NCI-H226 (cell line): ENCODE measurements at regions not wholly inside any gene's neighbourhood (a gene's known extent, or its start where the extent isn't known, plus 50 kb on each side); places are given as distances from the start of the nearest gene placed in this dataset.
"Not testable (repeated sequence)": the region's sequence is repeated elsewhere in the genome, so short reads cannot be mapped to it uniquely, and the experiment has no call there.

Experiments
- DNase-seq: peaks from one replicate; pipeline ENCODE4 v3.0.0-alpha.2; 2015

DNA sequence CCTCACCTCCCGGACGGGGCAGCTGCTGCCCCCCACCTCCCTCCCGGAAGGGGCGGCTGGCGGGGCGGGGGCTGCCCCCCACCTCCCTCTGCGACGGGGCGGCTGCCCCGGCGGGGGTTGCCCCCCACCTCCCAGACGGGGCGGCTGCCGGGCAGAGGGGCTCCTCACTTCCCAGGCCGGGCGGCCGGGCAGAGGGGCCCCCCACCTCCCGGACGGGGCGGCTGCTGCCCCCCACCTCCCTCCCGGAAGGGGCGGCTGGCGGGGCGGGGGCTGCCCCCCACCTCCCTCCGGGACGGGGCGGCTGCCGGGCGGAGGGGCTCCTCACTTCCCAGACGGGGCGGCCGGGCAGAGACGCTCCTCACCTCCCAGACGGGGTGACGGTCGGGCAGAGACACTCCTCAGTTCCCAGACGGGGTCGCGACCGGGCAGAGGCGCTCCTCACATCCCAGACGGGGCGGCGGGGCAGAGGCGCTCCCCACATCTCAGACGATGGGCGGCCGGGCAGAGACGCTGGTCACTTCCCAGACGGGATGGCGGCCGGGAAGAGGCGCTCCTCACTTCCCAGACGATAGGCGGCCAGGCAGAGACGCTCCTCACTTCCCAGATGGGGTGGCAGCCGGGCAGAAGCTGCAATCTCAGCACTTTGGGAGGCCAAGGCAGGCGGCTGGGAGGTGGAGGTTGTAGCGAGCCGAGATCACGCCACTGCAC lies 1218.8 kb downstream of the GATA3 start:
- DNase-seq: not testable (repeated sequence)

DNA sequence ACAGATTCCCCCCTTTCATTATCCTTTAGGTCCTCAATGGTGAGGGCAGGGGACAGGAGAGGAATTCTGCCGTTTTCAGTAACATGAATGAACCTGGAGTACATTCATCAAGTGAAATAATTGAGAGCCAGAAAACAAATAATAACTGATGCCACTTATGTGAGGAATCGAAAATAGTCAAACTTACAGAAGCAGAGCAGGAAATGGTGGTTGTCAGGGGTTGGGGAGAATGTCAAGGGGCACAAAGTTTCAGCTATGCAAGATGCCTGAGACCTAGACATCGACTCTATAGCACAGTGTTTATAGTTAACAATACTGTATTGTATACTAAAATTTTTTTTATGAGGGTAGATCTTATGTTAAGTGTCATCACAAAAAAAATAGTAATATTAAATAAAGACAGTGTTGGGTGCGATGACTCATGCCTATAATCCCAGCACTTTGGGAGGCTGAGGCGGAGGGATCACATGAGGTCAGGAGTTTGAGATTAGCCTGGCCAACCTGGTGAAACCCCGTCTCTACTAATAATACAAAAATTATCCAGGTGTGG lies 1219.8 kb downstream of the GATA3 start:
- no peak for DNase-seq

DNA sequence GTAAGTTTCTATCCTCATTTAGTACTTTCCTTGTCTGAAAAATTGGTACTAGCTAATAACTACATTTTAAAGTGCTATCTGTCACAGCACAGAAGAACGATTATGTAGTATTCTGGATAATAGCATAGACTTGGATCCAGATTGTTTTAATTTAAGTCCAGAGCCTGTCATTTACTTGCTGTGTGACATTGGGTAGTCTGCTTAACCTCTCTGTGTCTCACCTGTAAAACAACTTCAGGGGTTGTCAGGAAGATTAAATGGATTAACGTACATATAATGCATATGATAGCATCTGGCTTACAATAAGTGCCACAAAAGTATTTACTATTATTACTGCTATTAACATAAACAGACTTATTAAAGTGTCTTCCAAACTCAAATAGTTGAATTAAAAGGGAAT lies 1221.4 kb downstream of the GATA3 start:
- DNase-seq: no peak

DNA sequence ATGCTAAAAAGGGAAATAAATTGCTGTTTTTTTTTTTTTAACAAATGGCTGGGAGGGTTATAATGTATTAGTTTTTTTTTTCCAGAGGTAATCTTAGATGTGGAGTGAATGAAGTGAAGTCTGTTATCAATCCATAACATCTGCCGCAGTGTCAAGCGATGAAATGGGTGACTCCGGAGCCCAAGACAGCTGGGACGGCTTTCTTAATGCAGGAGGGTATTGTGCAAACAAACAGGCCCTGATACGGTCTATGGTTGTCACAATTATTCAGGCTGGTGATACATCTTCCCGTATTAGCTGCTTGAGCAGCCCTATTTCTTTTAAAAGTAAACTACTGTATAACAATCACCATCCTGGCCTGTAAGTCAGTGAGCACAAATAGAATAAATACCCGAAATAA lies 1231.2 kb downstream of the GATA3 start:
- DNase-seq: no peak

- DNase-seq: no peak
Measured at GRCh38 chr10:9289811-9290210, 1235.3 kb downstream of the GATA3 start.

DNA sequence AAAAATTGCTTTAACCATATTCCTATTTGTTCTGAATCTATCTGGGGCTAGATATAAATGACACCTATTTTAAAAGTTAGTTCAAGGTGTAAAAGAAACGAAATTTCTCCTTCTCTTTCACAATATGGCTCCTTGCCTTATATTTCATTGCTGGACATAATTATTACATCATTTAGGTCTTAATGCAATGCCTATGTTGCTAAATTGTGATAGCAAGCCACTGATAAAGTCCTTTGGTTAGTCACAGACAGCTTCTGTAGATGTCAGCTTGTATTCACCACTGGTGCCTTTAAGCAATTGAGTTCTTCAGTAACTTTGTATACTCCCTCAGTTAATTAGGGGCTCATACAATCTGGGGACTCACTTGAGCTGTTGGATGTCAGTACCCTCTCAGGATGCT lies 1236.6 kb downstream of the GATA3 start:
- no peak for DNase-seq

DNA sequence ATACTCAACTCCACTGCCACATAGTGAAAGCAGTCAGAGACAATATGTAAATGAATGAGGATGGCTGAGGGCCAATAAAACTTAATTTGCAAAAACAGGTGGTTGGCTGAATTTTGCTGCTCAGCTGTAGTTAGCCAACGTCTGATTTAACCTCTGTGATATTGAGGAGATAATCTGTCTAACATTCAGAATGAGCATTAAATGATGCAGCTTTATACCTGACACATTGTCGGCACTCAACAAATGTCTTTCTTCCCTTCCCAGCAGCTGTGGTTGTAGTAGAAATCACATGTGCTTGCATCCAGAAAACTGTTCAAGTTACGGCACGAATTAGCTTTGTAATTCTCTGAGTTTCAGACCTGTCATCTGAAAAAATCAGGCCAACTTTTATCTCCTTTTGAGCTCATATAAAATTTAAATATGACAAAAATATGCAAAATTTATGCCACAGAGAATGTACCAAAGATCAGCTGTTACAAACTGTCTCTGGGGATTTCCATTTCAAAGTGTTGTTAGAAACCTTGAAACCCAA lies 1239.7 kb downstream of the GATA3 start:
- DNase-seq: no peak

DNA sequence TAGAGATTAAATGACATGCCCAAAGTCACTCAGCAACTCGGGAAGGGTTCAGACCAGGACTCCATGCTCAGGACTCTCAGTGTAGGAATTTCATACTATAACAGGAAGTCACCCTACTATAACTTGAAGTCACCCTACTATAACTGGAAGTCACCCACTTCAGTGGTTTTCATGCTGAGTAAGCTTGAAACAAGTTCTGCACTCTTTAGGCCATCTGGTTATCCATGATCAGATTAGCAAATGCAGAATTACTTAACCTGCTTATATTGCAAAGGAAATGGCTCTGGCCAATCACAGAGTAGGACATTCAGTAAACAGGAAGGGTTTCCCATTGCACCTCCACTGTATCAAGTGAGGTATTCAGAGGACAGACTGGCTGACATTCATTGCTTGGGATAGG lies 1240.4 kb downstream of the GATA3 start:
- DNase-seq: no peak

DNA sequence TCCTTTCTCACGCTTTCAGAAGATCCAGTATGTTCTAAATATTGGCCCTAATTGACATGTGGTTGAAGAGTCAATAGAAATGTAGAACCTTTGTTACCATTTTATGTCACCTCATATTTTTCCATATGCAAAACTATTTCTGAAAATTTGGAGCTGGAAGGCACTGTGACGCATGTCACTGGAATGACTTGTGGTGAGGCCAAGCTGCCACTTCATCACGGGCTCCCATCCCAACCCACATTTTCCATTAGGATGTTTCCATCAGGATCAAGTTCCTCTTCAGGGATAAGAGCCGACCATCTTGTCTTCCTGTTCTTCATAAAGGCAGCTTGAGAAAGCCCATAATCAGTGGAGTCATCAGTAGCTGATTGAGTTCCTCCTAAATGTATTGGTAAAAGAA lies 1241.7 kb downstream of the GATA3 start:
- DNase-seq: no peak

DNA sequence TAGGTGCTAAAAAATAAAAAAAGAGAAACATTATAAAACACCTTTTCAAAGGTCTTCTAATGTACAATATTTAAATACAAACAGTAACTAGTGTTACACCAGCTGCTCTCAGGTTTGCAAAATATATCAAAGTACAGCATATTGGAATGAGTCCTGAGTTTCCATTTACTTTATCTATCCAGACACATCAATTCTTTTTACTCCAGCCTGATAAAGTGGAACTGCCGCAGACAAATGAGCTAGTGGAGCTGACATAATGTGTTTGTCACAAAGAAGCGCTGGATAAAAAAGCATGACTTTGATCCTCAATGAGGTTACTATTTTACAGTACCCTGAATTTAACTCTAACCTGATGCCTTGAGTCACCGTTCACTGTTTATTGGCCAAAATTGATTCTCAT lies 1243.1 kb downstream of the GATA3 start:
- no peak for DNase-seq

DNA sequence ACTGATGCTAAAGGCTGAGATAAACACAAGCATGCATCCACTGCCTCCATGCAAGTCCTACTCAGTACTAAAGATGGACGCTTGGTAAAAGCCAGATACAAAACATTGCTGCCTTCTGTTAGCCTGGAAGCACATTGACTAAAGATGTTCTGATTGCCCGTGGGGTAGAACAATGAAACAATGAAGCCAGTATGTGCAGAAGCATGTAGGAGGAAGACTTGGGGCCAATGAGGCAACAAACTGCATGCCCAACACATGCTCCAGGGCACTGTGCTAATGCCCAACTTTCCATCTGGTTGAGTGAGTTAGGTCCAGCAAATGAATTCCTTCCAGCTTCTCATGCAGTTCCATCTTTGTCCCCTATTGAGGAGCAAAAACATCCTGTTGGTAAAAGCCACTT lies 1245.5 kb downstream of the GATA3 start:
- DNase-seq: no peak

DNA sequence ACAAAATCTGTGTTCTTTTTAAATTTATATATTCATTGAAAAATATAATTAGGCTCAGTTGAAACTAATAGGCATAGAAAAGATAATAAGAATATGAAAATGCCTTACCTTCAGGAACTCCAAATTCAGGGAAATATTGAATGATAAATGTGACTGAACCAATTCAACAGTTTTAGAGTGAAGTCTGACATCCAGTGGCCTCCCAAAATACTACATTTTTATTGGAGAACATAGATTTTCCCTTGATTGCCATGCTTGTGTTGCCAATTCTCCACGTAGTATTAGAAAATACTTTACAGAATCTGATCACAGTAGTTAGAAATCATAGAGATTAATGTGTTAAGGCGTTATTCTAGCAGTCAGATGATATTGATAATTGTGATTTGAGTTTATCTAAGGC lies 1246.7 kb downstream of the GATA3 start:
- DNase-seq: no peak

- no peak for DNase-seq
Measured at GRCh38 chr10:9301554-9301953, 1247.1 kb downstream of the GATA3 start.

- DNase-seq: peak; percentile 16
Measured at GRCh38 chr10:9302140-9302746, 1247.8 kb downstream of the GATA3 start.

DNA sequence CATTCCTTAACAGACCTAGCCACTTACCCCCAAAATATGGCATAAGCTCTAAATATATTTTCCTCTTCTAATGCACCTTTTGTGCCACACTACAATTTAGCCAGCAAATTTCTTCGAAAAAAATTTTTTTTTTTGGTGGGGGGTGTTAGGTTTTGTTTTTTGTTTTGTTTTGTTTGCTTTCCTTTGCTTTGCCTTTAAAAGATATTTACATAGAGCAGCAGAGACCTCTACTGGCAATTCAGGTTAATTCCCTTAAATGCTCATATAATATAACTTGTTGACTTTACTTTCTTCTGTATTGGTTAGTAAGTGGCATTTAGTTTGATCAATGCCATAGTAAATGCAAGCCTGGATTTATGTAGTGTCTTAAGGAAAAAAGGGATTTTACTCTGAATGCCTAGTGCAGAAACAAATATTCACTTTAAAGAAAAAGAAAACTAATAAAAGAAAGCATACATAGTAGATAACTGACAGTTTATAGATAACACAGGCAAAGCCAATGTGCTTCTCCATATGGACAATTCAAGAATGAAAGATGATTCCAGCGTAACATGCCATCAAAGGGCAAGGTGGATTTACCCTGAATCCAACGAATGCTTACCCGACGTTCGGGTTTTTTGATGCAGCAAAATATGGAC lies 1250.6 kb downstream of the GATA3 start:
- DNase-seq: no peak

- no peak for DNase-seq
Measured at GRCh38 chr10:9311702-9312499, 1257.4 kb downstream of the GATA3 start.

- DNase-seq: no peak
Measured at GRCh38 chr10:9315292-9315691, 1260.8 kb downstream of the GATA3 start.

- peak; percentile 23 for DNase-seq
Measured at GRCh38 chr10:9331583-9332008, 1277.1 kb downstream of the GATA3 start.

DNA sequence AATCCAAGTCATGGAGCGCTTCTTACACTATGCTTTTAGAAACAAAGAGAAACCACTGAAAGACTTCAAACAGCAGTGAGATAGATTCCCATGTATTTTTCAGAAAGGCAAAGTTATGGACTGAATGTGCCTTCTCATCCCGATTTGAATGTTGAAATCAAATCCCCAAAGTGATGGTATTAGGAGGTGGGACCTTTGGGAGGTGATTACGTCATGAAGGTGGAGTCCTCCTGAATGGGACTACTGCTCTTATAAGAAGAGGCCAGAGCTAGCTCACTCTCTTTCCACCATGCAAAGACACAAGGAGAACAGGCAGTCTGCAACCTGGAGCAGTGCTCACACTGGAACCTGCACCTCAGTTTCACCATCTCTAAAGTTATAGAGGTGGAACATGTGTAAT lies 1279.8 kb downstream of the GATA3 start:
- no peak for DNase-seq

DNA sequence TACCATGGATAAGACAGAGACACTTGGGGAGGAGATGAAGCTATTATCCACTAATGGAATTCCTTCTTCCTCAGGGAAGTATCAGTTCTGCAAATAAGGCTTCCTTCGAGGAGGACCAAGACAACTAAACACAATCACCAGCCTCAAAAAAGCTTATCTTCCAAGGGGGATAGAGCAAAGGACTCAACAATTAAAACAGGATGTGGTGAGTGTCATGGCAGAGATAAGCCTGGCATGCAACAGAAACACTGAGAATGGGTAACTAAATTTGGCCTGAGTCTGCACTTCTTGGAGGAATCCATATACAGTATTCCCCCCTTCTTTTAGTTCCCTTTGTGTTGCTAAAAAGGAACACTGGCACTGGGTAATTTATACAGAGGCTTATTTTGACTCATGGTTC lies 1285.2 kb downstream of the GATA3 start:
- no peak for DNase-seq

- peak; percentile 24 for DNase-seq
Measured at GRCh38 chr10:9342885-9343570, 1288.5 kb downstream of the GATA3 start.

DNA sequence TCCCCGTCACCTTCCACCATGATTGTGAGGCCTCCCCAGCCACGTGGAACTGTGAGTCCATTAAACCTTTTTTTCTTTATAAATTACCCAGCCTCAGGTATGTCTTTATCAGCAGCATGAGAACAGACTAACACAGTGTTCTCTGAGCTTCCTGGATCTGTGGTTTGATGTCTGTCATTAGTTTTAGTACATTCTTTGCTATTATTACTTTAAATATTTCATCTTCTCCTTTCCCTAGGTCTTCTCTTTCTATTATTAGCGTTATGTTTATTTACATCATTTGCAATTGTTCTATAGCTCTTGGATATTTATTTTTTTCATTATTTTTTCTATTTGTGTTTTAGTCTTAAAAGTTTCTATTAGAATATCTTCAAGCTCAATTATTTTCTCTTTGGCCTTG lies 1293.4 kb downstream of the GATA3 start:
- not testable (repeated sequence) for DNase-seq
